Medulla oblongata (tissue), 1 donor: ENCODE measurements at regions not wholly inside any gene's neighbourhood (a gene's known extent, or its start where the extent isn't known, plus 50 kb on each side); places are given as distances from the start of the nearest gene placed in this dataset.

ENCODE experiments used
- DNase-seq: peaks from one replicate; pipeline ENCODE4 v3.0.0-alpha.2; 2015; ENCODE audit errors: extremely low spot score

DNA sequence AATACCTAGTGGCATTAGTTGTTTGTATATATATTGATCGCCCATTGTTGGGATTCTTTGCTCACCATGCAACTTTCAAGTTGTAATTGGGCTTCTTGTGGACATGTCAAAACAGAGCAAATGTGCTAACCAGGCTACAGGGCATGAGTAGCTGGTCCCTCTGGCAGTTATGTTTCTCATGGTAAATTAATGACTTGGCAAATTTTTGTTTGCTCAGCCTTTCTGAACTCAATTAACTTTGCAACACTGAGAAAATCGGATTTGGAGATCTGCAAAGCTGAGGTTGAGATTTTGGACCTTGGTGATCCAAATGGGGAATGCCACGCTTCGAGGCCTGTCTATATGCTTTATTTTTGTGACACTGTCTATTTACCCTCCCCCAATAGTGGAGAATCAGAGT lies 138.5 kb upstream of the PIRT start:
- DNase-seq, result no peak

DNA sequence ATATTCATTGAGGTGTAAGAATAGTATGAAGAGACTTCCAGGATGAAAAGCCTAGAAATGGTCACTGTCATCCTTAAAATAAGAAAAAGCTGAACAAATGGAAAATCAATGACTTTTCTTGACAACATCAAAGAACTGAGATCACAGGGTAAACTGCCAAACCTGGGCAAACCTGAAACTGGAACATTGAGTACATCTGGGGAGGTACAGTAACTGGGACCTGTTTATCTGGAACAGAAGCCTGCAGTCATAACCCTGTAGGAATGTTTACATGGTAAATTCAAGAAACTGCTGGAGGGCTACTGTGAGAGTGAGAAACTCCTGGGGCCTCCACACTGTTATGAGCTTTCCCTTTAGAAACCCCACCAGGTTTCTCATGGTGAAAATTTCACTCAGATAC lies 130.1 kb upstream of the PIRT start:
- DNase-seq, result no peak

DNA sequence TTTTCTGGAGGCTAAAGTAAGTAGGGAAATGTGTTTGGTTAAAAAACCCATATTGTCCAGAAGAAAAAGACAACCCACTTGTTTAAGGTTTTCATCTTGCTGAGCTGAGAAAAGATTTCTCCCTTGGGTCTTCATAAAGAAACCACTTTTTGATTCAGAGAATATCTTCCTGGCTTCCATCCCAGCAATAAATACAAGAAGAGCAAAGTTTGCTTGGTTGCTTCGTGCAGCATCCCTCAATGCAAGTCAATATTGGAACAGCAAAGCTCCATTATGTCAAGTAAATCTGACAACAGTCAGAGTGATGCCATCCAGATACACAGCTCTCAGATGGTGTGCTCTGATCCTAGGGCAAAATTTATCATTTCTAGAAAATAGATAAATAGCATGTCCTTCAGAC lies 118.9 kb upstream of the PIRT start:
- DNase-seq, result no peak

- DNase-seq, result no peak
These were observed 106.9 kb upstream of the PIRT start for GRCh38 chr17:10944819-10945218.

DNA sequence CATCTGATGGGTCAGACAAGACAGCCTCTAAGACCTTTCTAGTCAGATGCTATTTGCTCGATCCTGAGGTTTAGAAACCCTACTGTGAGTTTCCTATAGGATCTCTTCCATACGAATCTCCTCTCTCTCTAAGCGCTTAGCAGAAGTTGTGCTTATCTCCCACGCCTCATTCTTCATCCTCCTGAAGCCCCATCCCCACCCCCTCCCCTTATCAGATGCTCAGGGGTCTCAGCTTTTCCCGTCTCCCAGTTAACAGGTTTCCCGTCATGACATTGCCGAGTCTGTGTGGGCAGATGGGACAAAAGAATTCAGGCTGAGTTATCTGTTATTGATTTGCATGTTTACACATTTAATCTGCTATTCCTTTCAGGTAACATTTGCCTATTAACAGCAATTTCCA lies 99.0 kb upstream of the PIRT start:
- no peak for DNase-seq

DNA sequence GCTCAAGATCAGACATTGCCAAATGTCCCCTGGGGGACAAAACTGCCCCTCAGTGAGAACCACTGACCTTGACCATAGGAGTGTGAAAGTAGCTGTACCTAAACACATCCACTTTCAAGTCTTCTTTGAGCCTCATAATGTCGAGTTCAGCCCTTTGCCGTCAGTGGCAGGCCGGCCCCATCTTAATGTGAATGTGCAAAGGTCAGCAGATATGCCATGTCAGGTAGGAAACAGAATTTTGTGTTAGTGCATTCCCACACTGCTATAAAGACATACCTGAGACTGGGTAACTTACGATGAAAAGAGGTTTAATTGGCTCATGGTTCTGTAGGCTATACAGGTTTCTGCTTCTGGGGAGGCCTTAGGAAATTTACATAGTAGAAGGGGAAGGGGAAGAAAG lies 95.1 kb upstream of the PIRT start:
- no peak for DNase-seq

- no peak for DNase-seq
These were observed 93.2 kb upstream of the PIRT start for GRCh38 chr17:10931133-10931532.

GRCh38 chr17:10927712-10928111 lies 89.8 kb upstream of the PIRT start:
- DNase-seq, result no peak

DNA sequence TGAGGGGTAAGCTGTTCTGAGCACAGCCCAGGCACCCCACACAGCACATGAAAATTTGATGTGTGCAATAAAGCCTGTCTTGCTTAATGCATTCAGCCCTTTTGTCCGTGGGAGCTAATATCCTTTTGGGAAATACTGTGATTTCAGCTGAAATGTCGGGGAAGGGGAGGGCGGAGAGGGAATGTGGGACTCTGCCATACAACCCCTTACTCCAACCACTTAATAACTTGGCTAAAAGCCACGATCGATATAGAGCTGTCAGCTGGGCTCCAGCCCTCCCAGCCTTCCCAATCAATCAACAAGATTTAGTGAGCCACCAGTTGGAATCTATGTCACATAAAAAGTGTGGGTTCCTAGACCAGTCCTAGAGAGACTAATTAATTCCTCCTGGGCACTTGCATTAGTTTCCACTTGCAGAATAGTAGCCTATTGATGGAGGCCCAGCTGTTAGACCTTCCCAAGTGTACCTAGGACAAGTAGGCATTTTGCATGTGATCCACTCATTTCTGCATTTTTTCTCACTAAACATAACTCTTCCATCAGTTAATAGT lies 82.7 kb upstream of the PIRT start:
- DNase-seq, result no peak

DNA sequence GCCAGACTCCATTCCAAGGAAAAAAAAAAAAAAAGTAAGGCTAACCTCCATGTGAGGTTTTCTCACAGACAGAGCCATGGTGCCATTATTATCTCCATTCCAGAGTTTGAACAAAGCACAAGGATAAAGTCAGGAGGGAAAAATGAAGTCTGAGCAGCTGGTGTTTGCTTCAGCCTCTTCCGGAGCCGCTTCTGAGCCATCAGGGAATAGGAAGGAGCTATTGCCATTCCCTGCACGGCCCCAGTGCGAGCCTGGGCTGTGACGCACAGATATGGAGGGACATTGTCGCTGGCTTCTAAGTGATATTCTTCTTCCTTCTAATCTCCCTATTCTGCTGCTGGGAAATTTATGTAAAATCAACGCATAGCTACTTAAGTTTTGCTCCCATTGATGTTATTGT lies 69.5 kb upstream of the PIRT start:
- DNase-seq, result no peak

DNA sequence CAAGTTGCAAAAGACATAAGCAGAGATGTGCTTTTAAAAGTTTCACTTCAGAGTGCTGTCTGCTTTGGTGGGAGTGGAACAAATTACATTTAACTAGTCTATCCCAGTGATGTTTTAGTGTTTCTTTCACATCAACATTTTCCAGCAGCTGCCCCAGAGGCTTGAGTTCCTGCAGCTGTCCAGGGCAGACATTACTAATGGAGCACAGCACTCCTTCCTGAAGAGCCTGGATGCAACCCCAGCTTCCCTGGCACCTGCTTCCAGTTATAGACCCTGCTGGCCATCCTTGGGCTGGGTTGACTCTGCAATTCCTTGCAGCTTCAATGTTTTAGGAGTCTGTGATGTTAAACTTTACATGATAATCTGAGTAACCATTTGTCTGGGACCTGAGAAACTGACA lies 61.4 kb upstream of the PIRT start:
- DNase-seq, result no peak

DNA sequence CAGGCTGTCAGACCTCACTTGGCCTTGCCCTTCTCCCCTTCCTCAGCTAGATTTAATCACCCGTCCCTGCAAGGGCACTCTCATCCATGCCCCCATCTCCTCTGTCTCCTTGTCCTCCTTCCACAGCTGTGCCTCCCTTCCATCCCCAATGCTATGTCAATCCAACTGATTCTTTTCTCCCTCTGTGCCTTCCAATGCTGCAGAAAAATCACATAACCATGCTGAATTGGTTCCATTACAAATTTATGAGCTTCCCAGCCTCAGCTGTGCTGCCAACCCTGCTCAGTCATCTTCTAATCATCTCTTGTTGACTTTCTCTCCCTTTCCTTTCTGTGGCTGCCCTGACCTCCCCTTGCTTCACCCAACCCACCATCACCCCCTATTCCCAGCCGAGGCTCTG lies 56.3 kb upstream of the PIRT start:
- no peak for DNase-seq

DNA sequence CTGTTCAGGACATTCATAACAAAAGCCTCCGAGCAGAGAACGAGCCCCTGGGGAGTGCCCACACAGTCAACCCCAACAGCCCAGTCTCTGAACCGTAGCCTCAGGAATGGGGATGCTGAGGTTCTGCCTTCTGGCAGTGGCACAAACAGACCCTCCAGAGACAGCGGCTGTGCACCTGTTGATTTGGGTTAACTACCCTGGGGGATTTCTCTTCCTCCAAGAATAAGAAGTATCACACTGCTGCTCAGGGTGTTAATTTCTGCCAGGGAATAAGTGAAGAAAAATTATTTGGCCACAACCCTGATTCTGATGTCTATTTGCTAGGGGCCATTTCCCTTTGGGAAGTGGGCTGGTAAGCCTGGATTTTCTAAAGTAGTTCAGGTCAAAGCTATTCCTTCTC lies 51.0 kb upstream of the PIRT start:
- DNase-seq, result no peak
